HCT116 (cell line): ENCODE measurements at regions not wholly inside any gene's neighbourhood (a gene's known extent, or its start where the extent isn't known, plus 50 kb on each side); places are given as distances from the start of the nearest gene placed in this dataset.

ENCODE experiments used
- ATAC-seq: fragments of 200-7000 bp; cut with Tn5 transposase; 2 replicates; pipeline ENCODE4 v1.9.1; 2020; ENCODE audit warnings: mild to moderate bottlenecking, moderate library complexity
- BruUV-seq: library from RNA; stranded (reverse); fragments of 400-500 nt; replicated peaks from 2 replicates; lab custom pipeline; 2021; lab: Mats Ljungman, UMichigan
- CTCF ChIA-PET: fragments of 300-600 bp; sonication (Branson Sonifier 250); formaldehyde crosslinking; loops from one replicate; lab custom pipeline; 2021; ENCODE audit warnings: antibody characterized with exemption; lab: Charles Lee
- POLR2A ChIA-PET: fragments of 300-600, 350-600 bp; sonication (Branson Sonifier 250); formaldehyde crosslinking; loops from one replicate; lab custom pipeline; 2021; ENCODE audit warnings: antibody characterized with exemption; lab: Charles Lee
- RAD21 ChIA-PET, 2 experiments: fragments of 300-600 bp; sonication (Branson Sonifier 250); formaldehyde crosslinking; loops; one replicate each; lab custom pipeline; 2023; ENCODE audit warnings: low total read pairs in 2 of 2; ENCODE audit not compliant: uncharacterized antibody in 2 of 2, unreplicated experiment in 2 of 2, low non-redundant PET in 1 of 2; lab: Charles Lee
- DNase-seq: peaks from one replicate; pipeline ENCODE4 v3.0.0-alpha.2; 2010; ENCODE audit warnings: low read depth, low spot score
- H2AFZ ChIP-seq: fragments of 200-600 bp; shearing (Covaris generic), sonication (generic); 2 replicates; pipeline ENCODE4 v1.6.1; 2017; ENCODE audit warnings: low read depth, mixed run types, mixed read lengths, antibody characterized with exemption, low read length; ENCODE audit not compliant: poor library complexity, severe bottlenecking
- H3K27ac ChIP-seq: 2 replicates; pipeline ENCODE4 v1.5.1; 2012; ENCODE audit warnings: low read depth, low read length
- H3K27me3 ChIP-seq: fragments of 200-600 bp; sonication (generic); 2 replicates; pipeline ENCODE4 v1.6.1; 2016; ENCODE audit warnings: mixed run types, low read length, mixed read lengths; ENCODE audit not compliant: insufficient read depth
- H3K36me3 ChIP-seq, 2 experiments: fragments of 200-500 bp in 1 of 2; fragments of 200-600 bp in 1 of 2; sonication (Bioruptor generic) in 1 of 2; sonication (generic) in 1 of 2; 2 replicates each; pipeline versions ENCODE4 v1.5.1 to v1.6.1; 2014 to 2016; ENCODE audit warnings: low read length in 2 of 2, inconsistent platforms in 1 of 2, mixed read lengths in 1 of 2, mixed run types in 1 of 2; ENCODE audit not compliant: insufficient read depth in 2 of 2, control insufficient read depth in 1 of 2
- H3K4me1 ChIP-seq, 2 experiments: fragments of 200-600 bp in 1 of 2; sonication (generic) in 1 of 2; 2 replicates each; pipeline versions ENCODE4 v1.5.1 to v1.6.1; 2012 to 2017; ENCODE audit warnings: low read length in 2 of 2, inconsistent platforms in 1 of 2, mild to moderate bottlenecking in 1 of 2, mixed read lengths in 1 of 2, mixed run types in 1 of 2, moderate library complexity in 1 of 2; ENCODE audit not compliant: insufficient read depth in 2 of 2, control insufficient read depth in 1 of 2
- H3K4me2 ChIP-seq: fragments of 200-600 bp; sonication (generic); 2 replicates; pipeline ENCODE4 v1.6.1; 2017; ENCODE audit warnings: mixed run types, low read length, mixed read lengths
- H3K4me3 ChIP-seq, 2 experiments: fragments of 200-600 bp in 1 of 2; sonication (generic) in 1 of 2; replicated peaks in 1 of 2; 2 replicates each; pipeline ENCODE4 v1.5.1; 2011 to 2016; ENCODE audit warnings: low read length in 2 of 2, control low read depth in 1 of 2, low read depth in 1 of 2, mild to moderate bottlenecking in 1 of 2, mixed read lengths in 1 of 2, mixed run types in 1 of 2
- H3K79me2 ChIP-seq: fragments of 200-600 bp; sonication (generic); 2 replicates; pipeline ENCODE4 v1.6.1; 2017; ENCODE audit warnings: mild to moderate bottlenecking, mixed run types, low read length, moderate library complexity, mixed read lengths; ENCODE audit not compliant: insufficient read depth
- H3K9ac ChIP-seq: fragments of 200-600 bp; sonication (generic); 2 replicates; pipeline ENCODE4 v1.6.1; 2016; ENCODE audit warnings: low read length, mixed read lengths
- H3K9me2 ChIP-seq: fragments of 200-600 bp; sonication (generic), shearing (Covaris generic); 2 replicates; pipeline ENCODE4 v1.6.1; 2017; ENCODE audit warnings: mixed run types, mild to moderate bottlenecking, moderate library complexity; ENCODE audit not compliant: insufficient read depth
- H3K9me3 ChIP-seq, 2 experiments: fragments of 200-500 bp in 1 of 2; fragments of 200-600 bp in 1 of 2; sonication (Bioruptor generic) in 1 of 2; sonication (generic) in 1 of 2; 2 replicates each; pipeline ENCODE4 v1.6.1; 2014 to 2017; ENCODE audit warnings: low read length in 2 of 2, mixed read lengths in 2 of 2, inconsistent platforms in 1 of 2, low read depth in 1 of 2, mild to moderate bottlenecking in 1 of 2, mixed run types in 1 of 2, moderate library complexity in 1 of 2; ENCODE audit not compliant: control insufficient read depth in 1 of 2, insufficient read depth in 1 of 2
- H4K20me1 ChIP-seq: fragments of 200-600 bp; sonication (generic), shearing (Covaris generic); 2 replicates; pipeline ENCODE4 v1.6.1; 2017; ENCODE audit warnings: mixed run types, mild to moderate bottlenecking, moderate library complexity; ENCODE audit not compliant: insufficient read depth
- CBX3 ChIP-seq: IDR thresholded peaks from 2 replicates; pipeline ENCODE4 v1.6.1; 2012; ENCODE audit warnings: low read depth
- CEBPB ChIP-seq: IDR thresholded peaks from 2 replicates; pipeline ENCODE4 v1.6.1; 2012; ENCODE audit warnings: low read depth
- CTCF ChIP-seq, 3 experiments: fragments of 200-600 bp in 1 of 3; sonication (generic) in 1 of 3; IDR thresholded peaks in 2 of 3; conservative IDR thresholded peaks in 1 of 3; 2 replicates each; pipeline ENCODE4 v1.5.1; 2012 to 2017; ENCODE audit warnings: low read depth in 2 of 3, low read length in 2 of 3, antibody characterized with exemption in 1 of 3, borderline replicate concordance in 1 of 3, control low read depth in 1 of 3, mild to moderate bottlenecking in 1 of 3, mixed read lengths in 1 of 3, mixed run types in 1 of 3, moderate library complexity in 1 of 3; ENCODE audit not compliant: insufficient read depth in 1 of 3
- ELF1 ChIP-seq: IDR thresholded peaks from 2 replicates; pipeline ENCODE4 v1.6.1; 2012; ENCODE audit warnings: low read depth, borderline replicate concordance
- EZH2 ChIP-seq: fragments of 200-600 bp; sonication (generic); IDR thresholded peaks from 2 replicates; pipeline ENCODE4 v1.6.1; 2017; ENCODE audit warnings: antibody characterized with exemption, mixed run types
- FOSL1 ChIP-seq: IDR thresholded peaks from 2 replicates; pipeline ENCODE4 v1.6.1; 2012; ENCODE audit warnings: low read depth
- SIN3A ChIP-seq: IDR thresholded peaks from 2 replicates; pipeline ENCODE4 v1.6.1; 2012; ENCODE audit warnings: low read depth
- SP1 ChIP-seq: IDR thresholded peaks from 2 replicates; pipeline ENCODE4 v1.6.1; 2012; ENCODE audit warnings: low read depth
- SRF ChIP-seq: IDR thresholded peaks from 2 replicates; pipeline ENCODE4 v1.6.1; 2012; ENCODE audit warnings: low read depth
- YY1 ChIP-seq: IDR thresholded peaks from 2 replicates; pipeline ENCODE4 v1.6.1; 2011; ENCODE audit warnings: low read length, low read depth, moderate library complexity, mild to moderate bottlenecking; ENCODE audit not compliant: insufficient replicate concordance; ENCODE audit errors: extremely low read depth
- ZFX ChIP-seq: fragments of 450-650 bp; IDR thresholded peaks from 2 replicates; pipeline ENCODE4 v1.6.1; 2017
- ZNF274 ChIP-seq: fragments of 200-500 bp; sonication (Bioruptor generic); IDR thresholded peaks from 2 replicates; pipeline ENCODE4 v1.6.1; 2014; ENCODE audit warnings: mild to moderate bottlenecking, low read depth, low read length, inconsistent platforms
- intact Hi-C: fragments of 100-400 bp; cut with micrococcal nuclease; formaldehyde crosslinking; loops from 2 replicates; pipeline ENCODE4 v1.10.0; 2022
- TF ChIP-seq, protein P1 (sequence below): IDR thresholded peaks from 2 replicates; pipeline ENCODE4 v1.6.1; 2012; ENCODE audit warnings: low read depth
- TF ChIP-seq, protein P2 (sequence below): IDR thresholded peaks from 2 replicates; pipeline ENCODE4 v1.6.1; 2012

GRCh38 chr14:43949400-43949799, 557.7 kb downstream of the FSCB start (continued):
- TF ChIP-seq, protein P1, sequence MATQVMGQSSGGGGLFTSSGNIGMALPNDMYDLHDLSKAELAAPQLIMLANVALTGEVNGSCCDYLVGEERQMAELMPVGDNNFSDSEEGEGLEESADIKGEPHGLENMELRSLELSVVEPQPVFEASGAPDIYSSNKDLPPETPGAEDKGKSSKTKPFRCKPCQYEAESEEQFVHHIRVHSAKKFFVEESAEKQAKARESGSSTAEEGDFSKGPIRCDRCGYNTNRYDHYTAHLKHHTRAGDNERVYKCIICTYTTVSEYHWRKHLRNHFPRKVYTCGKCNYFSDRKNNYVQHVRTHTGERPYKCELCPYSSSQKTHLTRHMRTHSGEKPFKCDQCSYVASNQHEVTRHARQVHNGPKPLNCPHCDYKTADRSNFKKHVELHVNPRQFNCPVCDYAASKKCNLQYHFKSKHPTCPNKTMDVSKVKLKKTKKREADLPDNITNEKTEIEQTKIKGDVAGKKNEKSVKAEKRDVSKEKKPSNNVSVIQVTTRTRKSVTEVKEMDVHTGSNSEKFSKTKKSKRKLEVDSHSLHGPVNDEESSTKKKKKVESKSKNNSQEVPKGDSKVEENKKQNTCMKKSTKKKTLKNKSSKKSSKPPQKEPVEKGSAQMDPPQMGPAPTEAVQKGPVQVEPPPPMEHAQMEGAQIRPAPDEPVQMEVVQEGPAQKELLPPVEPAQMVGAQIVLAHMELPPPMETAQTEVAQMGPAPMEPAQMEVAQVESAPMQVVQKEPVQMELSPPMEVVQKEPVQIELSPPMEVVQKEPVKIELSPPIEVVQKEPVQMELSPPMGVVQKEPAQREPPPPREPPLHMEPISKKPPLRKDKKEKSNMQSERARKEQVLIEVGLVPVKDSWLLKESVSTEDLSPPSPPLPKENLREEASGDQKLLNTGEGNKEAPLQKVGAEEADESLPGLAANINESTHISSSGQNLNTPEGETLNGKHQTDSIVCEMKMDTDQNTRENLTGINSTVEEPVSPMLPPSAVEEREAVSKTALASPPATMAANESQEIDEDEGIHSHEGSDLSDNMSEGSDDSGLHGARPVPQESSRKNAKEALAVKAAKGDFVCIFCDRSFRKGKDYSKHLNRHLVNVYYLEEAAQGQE, result no peak
- TF ChIP-seq, protein P2, sequence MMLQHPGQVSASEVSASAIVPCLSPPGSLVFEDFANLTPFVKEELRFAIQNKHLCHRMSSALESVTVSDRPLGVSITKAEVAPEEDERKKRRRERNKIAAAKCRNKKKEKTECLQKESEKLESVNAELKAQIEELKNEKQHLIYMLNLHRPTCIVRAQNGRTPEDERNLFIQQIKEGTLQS, result no peak
- TF ChIP-seq YY1, result no peak

DNA sequence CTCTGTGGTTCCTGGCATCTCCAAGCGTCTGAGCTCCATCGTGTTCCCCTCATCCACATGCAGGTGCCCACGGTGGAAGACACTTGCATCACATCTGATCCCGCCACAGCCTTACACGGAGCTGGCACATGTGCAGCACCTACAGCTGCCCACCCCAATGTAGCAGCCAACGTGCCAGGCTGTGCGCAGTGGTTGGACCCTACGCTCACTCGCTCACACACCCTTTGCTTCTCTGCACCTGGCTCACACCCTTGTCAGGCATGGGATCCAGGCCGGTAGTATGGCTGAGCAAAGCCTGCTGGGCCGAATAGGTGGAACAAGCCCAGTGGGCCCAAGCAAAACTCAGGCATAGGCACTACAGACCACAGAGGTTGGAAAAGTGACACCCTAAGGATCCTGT, 567.2 kb downstream of the FSCB start:
- no peak for ATAC-seq
- H3K36me3 ChIP-seq, result no peaks in the 10 kb centered on the region
- BruUV-seq, result no TSS peak
- H4K20me1 ChIP-seq, result no peaks in the 10 kb centered on the region
- POLR2A ChIA-PET, result no interaction called here
- H3K9me2 ChIP-seq, result no peaks in the 10 kb centered on the region
- no peak for DNase-seq
- no peak overlapping the region for H2AFZ ChIP-seq
- H3K9me3 ChIP-seq, result no peaks in the 10 kb centered on the region
- H3K4me1 ChIP-seq, result no peaks in the 10 kb centered on the region
- H3K79me2 ChIP-seq, result no peaks in the 10 kb centered on the region
- no peak overlapping the region for H3K9ac ChIP-seq
- no peak overlapping the region for H3K4me3 ChIP-seq
- H3K27ac ChIP-seq, result no peak overlapping the region
- CTCF ChIA-PET, result no interaction called here
- H3K27me3 ChIP-seq, result no peaks in the 10 kb centered on the region
- no peak overlapping the region for H3K4me2 ChIP-seq
- RAD21 ChIA-PET, result no interaction called here
- intact Hi-C loops, result no loop called here
- TF ChIP-seq, protein P2, result no peak
- TF ChIP-seq SP1 (no peak), YY1 (no peak), ELF1 (no peak), ZNF274 (no peak), CTCF (IDR thresholded peaks at IDR 0.05 in 2 of 3, conservative IDR thresholded peaks at IDR 0.05 in 1 of 3; ENCODE audit: borderline replicate concordance in 1 of 3, insufficient read depth in 1 of 3, low read depth in 2 of 3, low read length in 2 of 3) (no peak), SRF (no peak), ZFX (no peak), CBX3 (no peak), CEBPB (no peak), EZH2 (no peak), SIN3A (no peak), FOSL1 (no peak)
- TF ChIP-seq, protein P1, result no peak
